Stomach (tissue), 8 donors: ENCODE measurements at regions not wholly inside any gene's neighbourhood (a gene's known extent, or its start where the extent isn't known, plus 50 kb on each side); places are given as distances from the start of the nearest gene placed in this dataset.

Experiments
- DNase-seq, 2 donors: peaks; one replicate each; pipeline versions ENCODE4 v3.0.0 to v3.0.0-alpha.2; 2013 to 2019
- H3K27ac ChIP-seq, 5 donors: fragments of 200-600 bp in 4 of 5; sonication (generic) in 4 of 5; one replicate each; pipeline ENCODE4 v1.5.1; 2013 to 2019; ENCODE audit warnings: mild to moderate bottlenecking in 1 of 5, moderate library complexity in 1 of 5
- H3K27me3 ChIP-seq, 3 donors: fragments of 200-600 bp; sonication (generic); one replicate each; pipeline ENCODE4 v1.5.1; 2017 to 2019; ENCODE audit warnings: mixed run types in 1 of 3
- H3K36me3 ChIP-seq, 4 donors: fragments of 200-600 bp; sonication (generic); 1 replicate in 3 of 4; 2 replicates in 1 of 4; pipeline ENCODE4 v1.5.1; 2016 to 2019
- H3K4me1 ChIP-seq, 4 donors: fragments of 200-600 bp; sonication (generic); one replicate each; pipeline ENCODE4 v1.5.1; 2016 to 2019
- H3K4me3 ChIP-seq, 4 donors: fragments of 200-600 bp; sonication (generic) in 3 of 4; one replicate each; pipeline ENCODE4 v1.5.1; 2016 to 2019; ENCODE audit warnings: mild to moderate bottlenecking in 1 of 4
- H3K9me3 ChIP-seq, 4 donors: fragments of 200-600 bp; sonication (generic); one replicate each; pipeline ENCODE4 v1.5.1; 2016 to 2019
- EP300 ChIP-seq: sonication (generic); formaldehyde crosslinking; IDR thresholded peaks from one replicate; pipeline ENCODE4 v1.6.1; 2017; ENCODE audit warnings: antibody characterized with exemption
- POLR2A ChIP-seq, 4 donors: fragments of 450-650 bp; IDR thresholded peaks; one replicate each; pipeline ENCODE4 v1.6.1; 2016; ENCODE audit warnings: antibody characterized with exemption in 4 of 4, control low read depth in 2 of 4, mild to moderate bottlenecking in 1 of 4, moderate library complexity in 1 of 4
- POLR2AphosphoS5 ChIP-seq, 3 donors: sonication (generic); formaldehyde crosslinking; IDR thresholded peaks; one replicate each; pipeline ENCODE4 v1.6.1; 2016; ENCODE audit warnings: antibody characterized with exemption in 3 of 3
- WGBS, 5 donors: extraction: QIAGEN DNeasy Blood & Tissue Kit in 3 of 5; methylation state at CpG; one replicate each; pipeline versions ENCODE4 v1.1.5 to v1.1.7; 2013 to 2018; 5-methylcytosine and 5-hydroxymethylcytosine counted together
- intact Hi-C: fragments of 100-400 bp; cut with DNase I; formaldehyde crosslinking; loops from one replicate; pipeline ENCODE4 v1.15.1; 2023; ENCODE audit warnings: low total_unique reads
- TF ChIP-seq, protein P1 (sequence below), 7 experiments: fragments of 450-650 bp in 4 of 7; fragments of 200-600 bp in 3 of 7; sonication (generic) in 3 of 7; IDR thresholded peaks; one replicate each; pipeline ENCODE4 v1.5.1; 2016 to 2019; ENCODE audit warnings: antibody characterized with exemption in 7 of 7, control low read depth in 2 of 7, mild to moderate bottlenecking in 1 of 7
- donor health status: healthy with polysubstance abuse.
- donor health status: Bipolar disorder and iron deficiency.
- donor health status: healthy.

DNA sequence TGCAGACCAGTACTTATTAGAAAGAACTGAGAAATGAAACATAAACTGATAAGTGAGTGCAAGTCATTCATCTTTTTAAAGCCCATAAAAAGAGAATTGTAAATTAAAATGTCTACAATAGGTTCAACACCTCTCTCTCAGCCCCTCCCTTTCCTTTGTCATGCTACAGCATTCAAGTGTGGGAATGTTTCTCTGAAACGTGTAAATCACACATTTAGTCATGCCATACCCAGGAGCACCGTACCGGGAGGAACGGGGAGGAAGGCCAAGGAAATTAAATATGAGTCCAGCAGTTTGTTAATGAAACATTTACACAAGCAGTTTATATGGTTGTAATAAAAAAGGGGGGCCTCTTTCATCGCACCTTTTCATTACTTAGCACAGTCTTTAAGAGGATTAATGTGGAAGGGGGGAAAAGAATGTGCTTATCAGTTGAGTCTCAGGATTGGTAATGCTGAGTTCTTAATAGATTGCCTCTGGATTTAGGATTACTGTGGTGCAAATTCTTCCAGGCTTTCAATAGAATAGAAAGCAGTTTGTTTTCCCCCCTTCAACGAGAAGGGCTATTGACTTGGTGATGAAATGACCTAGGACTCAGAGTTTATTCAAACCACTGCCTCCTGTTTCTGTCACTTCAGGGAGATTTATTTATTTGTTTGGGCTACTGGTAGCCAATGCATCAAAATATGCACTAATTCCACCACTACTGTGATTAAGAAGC is 176.0 kb upstream of the ZNF608 start:
- WGBS, 5 donors = 37 to 45% (median 40%) methylated on average over 6 of the region's 6 CpGs

DNA sequence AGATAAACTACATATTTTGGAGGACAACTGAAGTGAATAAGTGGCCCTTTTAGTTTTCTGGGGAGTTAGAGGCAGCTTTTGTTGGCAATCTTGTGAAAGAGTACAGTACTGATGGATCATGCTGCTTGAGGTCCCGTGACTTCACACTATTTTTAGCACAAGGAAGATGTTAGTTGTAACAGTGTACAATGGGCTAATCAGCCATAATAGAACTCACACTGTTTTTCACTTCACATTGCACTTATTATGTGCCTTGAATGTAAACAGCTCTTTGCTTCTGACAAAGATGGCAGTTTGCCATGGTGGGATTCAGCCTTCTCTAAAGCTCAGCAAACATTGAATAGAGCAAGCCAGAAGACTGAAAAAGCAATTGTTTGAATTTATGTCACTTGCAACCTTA is 176.7 kb upstream of the ZNF608 start:
- Histone ChIP-seq H3K36me3 (no peaks in the 10 kb centered on the region), H3K9me3 (no peaks in the 10 kb centered on the region), H3K27me3 (no peaks in the 10 kb centered on the region), H3K27ac (no peak overlapping the region), H3K4me1 (peaks cover 0 to 20% (median 7%) of the 10 kb centered on the region in 4 donors), H3K4me3 (no peak overlapping the region)
- DNase-seq = peak in 1 of 2 donors; percentile 84
- intact Hi-C loops = no loop called here
- TF ChIP-seq, protein P1, sequence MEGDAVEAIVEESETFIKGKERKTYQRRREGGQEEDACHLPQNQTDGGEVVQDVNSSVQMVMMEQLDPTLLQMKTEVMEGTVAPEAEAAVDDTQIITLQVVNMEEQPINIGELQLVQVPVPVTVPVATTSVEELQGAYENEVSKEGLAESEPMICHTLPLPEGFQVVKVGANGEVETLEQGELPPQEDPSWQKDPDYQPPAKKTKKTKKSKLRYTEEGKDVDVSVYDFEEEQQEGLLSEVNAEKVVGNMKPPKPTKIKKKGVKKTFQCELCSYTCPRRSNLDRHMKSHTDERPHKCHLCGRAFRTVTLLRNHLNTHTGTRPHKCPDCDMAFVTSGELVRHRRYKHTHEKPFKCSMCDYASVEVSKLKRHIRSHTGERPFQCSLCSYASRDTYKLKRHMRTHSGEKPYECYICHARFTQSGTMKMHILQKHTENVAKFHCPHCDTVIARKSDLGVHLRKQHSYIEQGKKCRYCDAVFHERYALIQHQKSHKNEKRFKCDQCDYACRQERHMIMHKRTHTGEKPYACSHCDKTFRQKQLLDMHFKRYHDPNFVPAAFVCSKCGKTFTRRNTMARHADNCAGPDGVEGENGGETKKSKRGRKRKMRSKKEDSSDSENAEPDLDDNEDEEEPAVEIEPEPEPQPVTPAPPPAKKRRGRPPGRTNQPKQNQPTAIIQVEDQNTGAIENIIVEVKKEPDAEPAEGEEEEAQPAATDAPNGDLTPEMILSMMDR (IDR thresholded peaks at IDR 0.05) = no peak
- TF ChIP-seq EP300 (no peak), POLR2A (IDR thresholded peaks at IDR 0.05) (no peak), POLR2AphosphoS5 (IDR thresholded peaks at IDR 0.05) (no peak)
- WGBS, 5 donors = 0 to 20% (median 13%) methylated on average over 1 of the region's 1 CpG

More for the DNA sequence above, 176.0 kb upstream of the ZNF608 start:
- H3K9me3 ChIP-seq = no peaks in the 10 kb centered on the region
- no peak overlapping the region for H3K4me3 ChIP-seq
- TF ChIP-seq POLR2AphosphoS5 (IDR thresholded peaks at IDR 0.05) (no peak), POLR2A (IDR thresholded peaks at IDR 0.05) (no peak), EP300 (no peak)
- TF ChIP-seq, protein P1 (IDR thresholded peaks at IDR 0.05) = no peak
- H3K27ac ChIP-seq = no peak overlapping the region
- no peaks in the 10 kb centered on the region for H3K36me3 ChIP-seq
- no peak for DNase-seq
- H3K27me3 ChIP-seq = no peaks in the 10 kb centered on the region
- intact Hi-C loops = no loop called here
- peaks cover 0 to 20% (median 7%) of the 10 kb centered on the region in 4 donors for H3K4me1 ChIP-seq

DNA sequence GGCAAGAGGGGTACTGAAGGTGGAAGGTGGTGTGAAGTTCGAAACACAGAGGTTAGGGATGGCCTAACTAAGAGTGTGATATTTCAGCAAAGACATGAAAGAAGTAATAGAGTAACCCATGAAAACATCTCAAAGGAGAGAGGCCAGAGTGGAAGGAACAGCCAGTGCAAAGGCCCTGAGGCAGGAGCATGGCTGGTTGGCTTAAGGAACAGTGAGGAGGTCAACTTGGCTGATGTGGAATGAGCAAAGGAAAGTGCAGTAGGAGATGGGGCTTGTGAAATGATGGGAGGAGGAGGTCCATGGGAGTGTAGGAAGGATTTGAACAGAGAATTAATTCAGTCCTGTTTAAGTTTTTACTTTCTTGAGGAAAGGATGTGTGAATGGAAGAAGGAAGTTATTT is 178.3 kb upstream of the ZNF608 start:
- 75 to 98% (median 97%) methylated on average over 1 of the region's 1 CpG for WGBS, 5 donors
- intact Hi-C loops = no loop called here
- Histone ChIP-seq H3K27ac (no peak overlapping the region), H3K36me3 (no peaks in the 10 kb centered on the region), H3K4me3 (no peak overlapping the region), H3K27me3 (no peaks in the 10 kb centered on the region), H3K9me3 (no peaks in the 10 kb centered on the region), H3K4me1 (peaks cover 0 to 20% (median 7%) of the 10 kb centered on the region in 4 donors)
- DNase-seq = no peak
- TF ChIP-seq POLR2AphosphoS5 (IDR thresholded peaks at IDR 0.05) (no peak), EP300 (no peak), POLR2A (IDR thresholded peaks at IDR 0.05) (no peak)
- TF ChIP-seq, protein P1 (IDR thresholded peaks at IDR 0.05) = no peak

GRCh38 chr5:124927735-124928134 is 181.3 kb upstream of the ZNF608 start:
- WGBS, 5 donors = 82 to 94% (median 85%) methylated on average over 3 of the region's 3 CpGs
- intact Hi-C loops = no loop called here
- TF ChIP-seq POLR2AphosphoS5 (IDR thresholded peaks at IDR 0.05) (no peak), POLR2A (IDR thresholded peaks at IDR 0.05) (no peak), EP300 (no peak)
- TF ChIP-seq, protein P1 (IDR thresholded peaks at IDR 0.05) = no peak
- H3K9me3 ChIP-seq = no peaks in the 10 kb centered on the region
- H3K4me1 ChIP-seq = peaks cover 0 to 11% (median 5%) of the 10 kb centered on the region in 4 donors
- H3K27me3 ChIP-seq = no peaks in the 10 kb centered on the region
- no peaks in the 10 kb centered on the region for H3K36me3 ChIP-seq
- no peak for DNase-seq
- H3K27ac ChIP-seq = no peak overlapping the region
- H3K4me3 ChIP-seq = no peak overlapping the region
